Central memory CD8-positive, alpha-beta T cell (primary cell): ENCODE measurements at regions not wholly inside any gene's neighbourhood (a gene's known extent, or its start where the extent isn't known, plus 50 kb on each side); places are given as distances from the start of the nearest gene placed in this dataset.

ENCODE experiments used
- ATAC-seq: fragments of 150-1000 bp; cut with Tn5 transposase; replicated peaks from 2 replicates; pipeline ENCODE4 v1.10.0; 2022; ENCODE audit warnings: mild to moderate bottlenecking, moderate FRiP score, moderate number of reproducible peaks; ENCODE audit not compliant: poor library complexity, severe bottlenecking; ENCODE audit errors: extremely low read depth
- DNase-seq, 2 donors: peaks; one replicate each; pipeline ENCODE4 v3.0.0; 2021; ENCODE audit warnings: low spot score in 2 of 2
- H3K27ac Mint-ChIP-seq: one replicate; pipeline ENCODE4 v1.8.0; 2022; ENCODE audit warnings: low read depth, mild to moderate bottlenecking, moderate library complexity, mixed read lengths
- H3K27me3 Mint-ChIP-seq: one replicate; pipeline ENCODE4 v1.8.0; 2022; ENCODE audit warnings: mixed read lengths
- H3K36me3 Mint-ChIP-seq: one replicate; pipeline ENCODE4 v1.8.0; 2022; ENCODE audit warnings: mild to moderate bottlenecking, moderate library complexity, mixed read lengths; ENCODE audit not compliant: insufficient read depth
- H3K4me1 Mint-ChIP-seq: one replicate; pipeline ENCODE4 v1.8.0; 2022; ENCODE audit warnings: mixed read lengths
- H3K4me3 Mint-ChIP-seq: one replicate; pipeline ENCODE4 v1.8.0; 2022; ENCODE audit warnings: mild to moderate bottlenecking, moderate library complexity, mixed read lengths
- H3K9me3 Mint-ChIP-seq: one replicate; pipeline ENCODE4 v1.8.0; 2022; ENCODE audit warnings: mixed read lengths

GRCh38 chr11:15805726-15806125, 550.6 kb downstream of the SOX6 start:
- Mint-ChIP-seq H3K36me3 (no peaks in the 10 kb centered on the region), H3K4me1 (no peaks in the 10 kb centered on the region), H3K27ac (no peak overlapping the region), H3K27me3 (no peaks in the 10 kb centered on the region), H3K9me3 (peaks cover 6% of the 10 kb centered on the region), H3K4me3 (no peak overlapping the region)
- DNase-seq (no peak), ATAC-seq (no peak)

DNA sequence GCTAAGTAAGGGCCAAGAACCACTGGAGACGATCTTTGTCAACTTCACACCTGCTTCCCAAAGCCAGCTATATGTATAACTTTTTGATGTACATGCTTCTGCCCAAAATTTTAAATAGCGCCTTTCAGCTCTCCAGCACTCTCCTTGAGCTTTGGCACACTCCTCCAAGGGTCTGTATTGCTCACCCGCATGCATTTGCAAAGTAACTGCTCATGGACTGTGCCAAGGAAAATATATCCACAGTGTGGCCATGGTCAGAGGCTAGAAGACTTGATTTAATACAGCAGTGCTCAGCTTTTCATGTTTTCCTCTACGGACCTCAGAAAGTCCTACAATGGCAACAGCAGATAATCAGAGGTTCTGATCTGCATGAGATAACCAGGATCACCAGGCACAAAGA, 550.1 kb downstream of the SOX6 start:
- ATAC-seq (no peak), DNase-seq (no peak)
- H3K36me3 Mint-ChIP-seq: no peaks in the 10 kb centered on the region
- no peaks in the 10 kb centered on the region for H3K4me1 Mint-ChIP-seq
- no peaks in the 10 kb centered on the region for H3K27me3 Mint-ChIP-seq
- H3K4me3 Mint-ChIP-seq: no peak overlapping the region
- H3K9me3 Mint-ChIP-seq: peaks cover 6% of the 10 kb centered on the region
- no peak overlapping the region for H3K27ac Mint-ChIP-seq

DNA sequence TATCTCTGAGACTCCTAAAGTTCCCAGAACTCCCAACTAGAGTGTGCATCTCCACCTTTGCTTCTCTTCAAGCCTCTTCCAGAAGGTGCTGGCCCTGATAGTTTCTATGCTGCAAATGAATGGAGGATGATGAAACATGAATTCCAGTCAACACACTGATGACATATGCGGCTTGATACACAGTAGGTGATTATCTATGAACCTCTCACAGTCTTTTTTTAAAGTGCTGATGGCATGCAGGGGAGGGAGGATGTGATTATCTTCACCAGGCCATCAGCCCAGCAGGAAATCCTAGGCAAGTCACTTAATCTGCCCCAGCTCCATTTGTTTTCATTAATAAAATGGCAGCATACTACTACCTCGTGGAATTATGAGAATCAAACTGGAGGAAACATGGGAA, 548.5 kb downstream of the SOX6 start:
- H3K27me3 Mint-ChIP-seq: no peaks in the 10 kb centered on the region
- no peak overlapping the region for H3K27ac Mint-ChIP-seq
- DNase-seq (no peak), ATAC-seq (no peak)
- H3K9me3 Mint-ChIP-seq: peaks cover 6% of the 10 kb centered on the region
- H3K4me1 Mint-ChIP-seq: no peaks in the 10 kb centered on the region
- no peaks in the 10 kb centered on the region for H3K36me3 Mint-ChIP-seq
- no peak overlapping the region for H3K4me3 Mint-ChIP-seq

- DNase-seq (no peak), ATAC-seq (no peak)
- Mint-ChIP-seq H3K27me3 (no peaks in the 10 kb centered on the region), H3K4me3 (no peak overlapping the region), H3K36me3 (no peaks in the 10 kb centered on the region), H3K4me1 (no peaks in the 10 kb centered on the region), H3K9me3 (peaks cover 12% of the 10 kb centered on the region), H3K27ac (no peak overlapping the region)
These were observed 546.3 kb downstream of the SOX6 start for GRCh38 chr11:15810082-15810481.

DNA sequence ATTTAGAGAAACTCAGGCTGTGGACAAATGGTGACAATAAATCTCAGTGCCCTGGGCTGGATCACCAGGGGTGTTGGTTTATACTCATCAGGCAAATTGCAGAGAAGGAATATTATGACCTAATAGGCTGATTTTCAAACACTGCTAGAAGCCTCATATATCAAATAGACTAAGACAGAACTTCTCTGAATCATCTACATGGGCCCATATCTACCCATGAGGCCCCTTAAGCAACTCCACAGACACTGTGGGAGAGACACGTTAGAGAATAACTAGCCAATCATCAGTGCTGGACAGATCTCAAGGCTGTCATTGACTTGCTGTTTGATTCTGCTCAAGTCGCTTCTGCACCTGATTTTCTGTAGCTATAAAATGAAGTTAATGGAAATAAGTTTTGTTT, 545.8 kb downstream of the SOX6 start:
- no peak overlapping the region for H3K4me3 Mint-ChIP-seq
- peaks cover 12% of the 10 kb centered on the region for H3K9me3 Mint-ChIP-seq
- H3K27me3 Mint-ChIP-seq: no peaks in the 10 kb centered on the region
- ATAC-seq (no peak), DNase-seq (no peak)
- H3K4me1 Mint-ChIP-seq: no peaks in the 10 kb centered on the region
- H3K36me3 Mint-ChIP-seq: no peaks in the 10 kb centered on the region
- no peak overlapping the region for H3K27ac Mint-ChIP-seq

DNA sequence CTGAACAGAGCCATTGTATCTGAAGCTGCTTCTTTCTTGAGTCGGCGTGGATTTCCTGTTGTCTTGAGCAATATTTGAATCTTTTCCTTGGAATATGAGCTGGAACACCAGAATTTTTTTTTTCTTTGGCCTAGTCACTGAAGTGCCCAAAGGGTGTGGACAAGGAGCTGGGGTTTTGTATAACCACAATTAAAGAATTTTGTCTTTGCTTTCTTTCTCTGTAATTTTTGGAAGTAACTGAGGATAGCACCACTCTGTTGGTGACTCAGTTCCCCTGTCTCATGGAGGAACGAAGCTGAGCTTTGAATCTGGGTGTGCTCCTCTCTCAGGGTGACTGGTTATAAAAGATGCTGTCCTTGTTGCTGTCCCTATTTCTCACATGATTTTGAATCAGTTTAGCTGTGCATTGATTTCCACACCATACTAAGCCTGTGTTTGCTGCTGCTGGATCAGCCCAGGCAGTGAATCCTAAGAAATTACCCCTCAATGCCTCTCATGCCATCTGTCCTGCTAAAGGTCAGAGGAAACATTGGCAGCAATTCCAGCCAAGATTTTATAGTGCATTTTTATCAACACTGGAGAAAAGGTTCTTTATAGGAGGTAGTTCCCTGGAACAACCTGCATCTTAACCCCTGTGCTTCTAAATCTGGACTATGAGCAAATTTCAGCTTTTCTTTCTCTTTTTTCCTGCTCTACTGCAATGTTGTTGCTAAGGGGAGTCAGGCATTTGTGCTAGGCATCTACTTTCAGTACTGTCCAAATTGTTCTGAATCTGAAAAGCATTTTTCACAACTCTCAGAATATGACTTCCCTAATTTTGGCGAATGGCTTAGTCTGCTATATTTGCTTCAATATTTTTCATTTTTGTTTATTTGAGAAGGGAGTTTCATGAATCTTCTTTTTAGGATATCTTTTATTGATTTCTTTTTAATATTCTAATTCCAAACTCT, 540.8 kb downstream of the SOX6 start:
- Mint-ChIP-seq H3K27me3 (peaks cover 11% of the 10 kb centered on the region), H3K36me3 (no peaks in the 10 kb centered on the region), H3K9me3 (peaks cover 11% of the 10 kb centered on the region), H3K27ac (no peak overlapping the region), H3K4me1 (no peaks in the 10 kb centered on the region), H3K4me3 (no peak overlapping the region)
- DNase-seq (no peak), ATAC-seq (no peak)

DNA sequence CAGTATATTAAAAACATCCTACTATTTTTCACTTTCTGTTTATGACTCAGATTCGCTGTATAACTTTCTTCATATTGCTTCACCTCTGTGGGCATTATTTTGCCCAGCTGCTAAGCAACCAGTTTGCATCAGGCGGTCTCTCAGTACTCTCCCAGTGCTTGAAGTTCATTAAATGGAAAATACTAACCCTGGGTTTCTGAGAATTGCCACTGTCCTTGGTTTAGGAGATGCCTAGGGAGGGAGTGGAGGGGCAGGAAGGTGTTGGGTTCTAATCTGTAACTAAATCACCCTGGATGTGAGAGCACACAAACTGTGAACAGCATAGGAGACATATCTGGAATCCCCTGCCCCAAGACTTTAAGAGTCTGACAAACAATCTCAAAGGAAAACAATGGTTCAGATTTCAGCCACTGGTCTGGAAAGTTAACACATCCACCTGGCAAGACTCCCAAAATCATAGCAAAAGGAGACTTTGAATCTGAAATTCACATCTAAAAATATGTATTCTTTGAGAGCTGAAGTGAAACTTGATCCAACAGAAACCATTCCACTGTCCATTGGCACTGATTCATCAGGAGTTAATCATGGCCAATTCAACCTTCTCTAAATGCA, 540.0 kb downstream of the SOX6 start:
- DNase-seq: no peak
- H3K27ac Mint-ChIP-seq: no peak overlapping the region
- no peak overlapping the region for H3K4me3 Mint-ChIP-seq
- ATAC-seq: no peak
- no peaks in the 10 kb centered on the region for H3K4me1 Mint-ChIP-seq
- peaks cover 16% of the 10 kb centered on the region for H3K9me3 Mint-ChIP-seq
- no peaks in the 10 kb centered on the region for H3K36me3 Mint-ChIP-seq
- peaks cover 11% of the 10 kb centered on the region for H3K27me3 Mint-ChIP-seq

- no peaks in the 10 kb centered on the region for H3K4me1 Mint-ChIP-seq
- ATAC-seq: no peak
- no peak for DNase-seq
- H3K36me3 Mint-ChIP-seq: no peaks in the 10 kb centered on the region
- no peak overlapping the region for H3K27ac Mint-ChIP-seq
- H3K9me3 Mint-ChIP-seq: peaks cover 16% of the 10 kb centered on the region
- H3K27me3 Mint-ChIP-seq: peaks cover 11% of the 10 kb centered on the region
- no peak overlapping the region for H3K4me3 Mint-ChIP-seq
These were observed 539.3 kb downstream of the SOX6 start for GRCh38 chr11:15817001-15817400.

GRCh38 chr11:15818132-15818842, 538.1 kb downstream of the SOX6 start:
- H3K27me3 Mint-ChIP-seq: peaks cover 11% of the 10 kb centered on the region
- DNase-seq (no peak), ATAC-seq (no peak)
- no peaks in the 10 kb centered on the region for H3K36me3 Mint-ChIP-seq
- peaks cover 11% of the 10 kb centered on the region for H3K9me3 Mint-ChIP-seq
- no peak overlapping the region for H3K4me3 Mint-ChIP-seq
- H3K27ac Mint-ChIP-seq: no peak overlapping the region
- H3K4me1 Mint-ChIP-seq: no peaks in the 10 kb centered on the region

DNA sequence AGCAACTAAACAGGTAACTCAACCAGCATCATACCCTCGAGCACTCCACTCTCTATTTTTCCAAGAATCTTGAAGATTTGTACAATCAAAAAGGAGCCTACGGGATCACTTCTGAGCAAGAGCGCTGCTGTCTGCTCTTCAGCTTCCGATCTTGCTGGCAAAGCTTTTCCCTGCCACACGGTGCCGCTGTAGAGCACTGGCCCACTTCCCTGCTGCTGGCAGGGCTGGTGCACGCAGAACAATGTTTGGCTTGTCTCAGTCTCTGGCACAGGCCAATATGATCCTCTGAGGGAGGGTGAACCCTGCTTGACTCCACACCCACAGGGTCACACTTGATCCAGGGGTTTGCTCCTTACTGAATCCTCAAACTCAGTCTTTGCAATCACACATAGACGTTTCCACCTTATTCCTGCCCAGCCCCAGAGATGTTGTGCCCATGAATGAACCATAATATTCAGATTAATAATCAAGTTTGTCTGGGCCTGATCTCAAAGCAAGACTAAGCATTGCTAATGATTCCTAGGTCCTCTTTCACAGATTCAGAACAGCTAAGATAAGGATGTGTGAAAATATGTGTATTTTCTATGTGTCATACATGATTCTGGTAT, 536.6 kb downstream of the SOX6 start:
- DNase-seq (no peak), ATAC-seq (no peak)
- H3K4me1 Mint-ChIP-seq: no peaks in the 10 kb centered on the region
- H3K36me3 Mint-ChIP-seq: no peaks in the 10 kb centered on the region
- no peak overlapping the region for H3K27ac Mint-ChIP-seq
- H3K27me3 Mint-ChIP-seq: peaks cover 11% of the 10 kb centered on the region
- H3K9me3 Mint-ChIP-seq: peaks cover 10% of the 10 kb centered on the region
- H3K4me3 Mint-ChIP-seq: no peak overlapping the region

DNA sequence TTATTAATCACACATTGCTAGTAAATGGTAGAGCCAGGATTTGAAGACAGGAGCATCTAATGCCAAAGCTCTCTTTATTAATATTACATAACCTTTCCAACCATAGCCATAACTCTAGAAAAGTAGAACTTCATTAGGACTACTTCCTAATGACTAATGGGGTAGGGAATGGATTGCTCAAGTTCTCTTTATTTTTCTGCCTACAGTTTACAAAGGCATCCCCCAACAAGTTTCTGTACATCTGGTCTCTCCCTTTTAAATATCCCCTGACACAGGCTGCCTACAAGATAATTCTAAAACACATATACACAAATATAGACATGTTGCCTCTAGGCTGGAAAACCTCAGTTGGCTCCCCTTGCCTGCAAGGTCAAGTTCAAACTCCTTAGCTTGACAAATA, 534.9 kb downstream of the SOX6 start:
- Mint-ChIP-seq H3K27me3 (peaks cover 11% of the 10 kb centered on the region), H3K27ac (no peak overlapping the region), H3K4me3 (no peak overlapping the region), H3K36me3 (no peaks in the 10 kb centered on the region), H3K9me3 (peaks cover 10% of the 10 kb centered on the region), H3K4me1 (no peaks in the 10 kb centered on the region)
- ATAC-seq (no peak), DNase-seq (no peak)

DNA sequence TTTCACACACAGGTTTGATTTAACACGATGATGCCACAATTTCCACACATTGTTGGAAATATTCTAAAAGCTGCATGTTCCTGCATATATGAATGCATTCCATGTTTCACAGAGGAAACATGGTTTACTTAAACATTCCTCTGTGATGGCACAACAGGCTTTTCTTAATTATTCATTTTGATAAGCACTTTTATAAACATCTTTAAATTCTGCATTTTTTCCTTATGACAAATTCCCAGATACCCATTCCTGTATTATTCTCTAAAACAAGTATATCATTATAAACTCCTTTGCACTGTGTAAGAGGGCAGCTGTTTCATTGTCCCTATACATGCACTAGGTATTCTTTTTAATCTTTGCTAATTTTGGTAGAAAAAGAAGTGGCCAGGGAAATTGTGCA, 532.3 kb downstream of the SOX6 start:
- ATAC-seq (no peak), DNase-seq (no peak)
- Mint-ChIP-seq H3K4me3 (no peak overlapping the region), H3K4me1 (no peaks in the 10 kb centered on the region), H3K9me3 (peaks cover 11% of the 10 kb centered on the region), H3K27me3 (peaks cover 6% of the 10 kb centered on the region), H3K36me3 (peaks cover 1% of the 10 kb centered on the region), H3K27ac (no peak overlapping the region)
